HG03457 (cell line): ENCODE measurements at regions not wholly inside any gene's neighbourhood (a gene's known extent, or its start where the extent isn't known, plus 50 kb on each side); places are given as distances from the start of the nearest gene placed in this dataset.
"Not testable (repeated sequence)": the region's sequence is repeated elsewhere in the genome, so short reads cannot be mapped to it uniquely, and the experiment has no call there.

Experiments used
- ATAC-seq: cut with Tn5 transposase; IDR thresholded peaks from one replicate; pipeline ENCODE4 v1.9.1; 2021; ENCODE audit warnings: moderate number of reproducible peaks; ENCODE audit not compliant: unreplicated experiment

- no peak for ATAC-seq
These were observed 102.0 kb downstream of the CARTPT start for GRCh38 chr5:71821029-71821428.

DNA sequence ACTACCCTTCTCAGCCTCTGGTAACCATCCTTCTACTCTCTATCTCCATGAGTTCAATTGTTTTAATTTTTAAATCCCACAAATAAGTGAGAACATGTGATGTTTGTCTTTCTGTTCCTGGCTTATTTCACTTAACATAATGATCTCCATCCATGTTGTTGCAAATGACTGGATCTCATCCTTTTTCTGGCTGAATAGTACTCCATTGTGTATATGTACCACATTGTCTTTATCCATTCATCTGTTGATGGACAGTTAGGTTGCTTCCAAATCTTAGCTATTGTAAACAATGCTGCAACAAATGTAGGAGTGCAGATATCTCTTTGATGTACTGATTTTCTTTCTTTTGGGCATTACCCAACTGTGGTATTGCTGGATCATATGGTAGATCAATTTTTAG, 103.0 kb downstream of the CARTPT start:
- ATAC-seq: not testable (repeated sequence)

DNA sequence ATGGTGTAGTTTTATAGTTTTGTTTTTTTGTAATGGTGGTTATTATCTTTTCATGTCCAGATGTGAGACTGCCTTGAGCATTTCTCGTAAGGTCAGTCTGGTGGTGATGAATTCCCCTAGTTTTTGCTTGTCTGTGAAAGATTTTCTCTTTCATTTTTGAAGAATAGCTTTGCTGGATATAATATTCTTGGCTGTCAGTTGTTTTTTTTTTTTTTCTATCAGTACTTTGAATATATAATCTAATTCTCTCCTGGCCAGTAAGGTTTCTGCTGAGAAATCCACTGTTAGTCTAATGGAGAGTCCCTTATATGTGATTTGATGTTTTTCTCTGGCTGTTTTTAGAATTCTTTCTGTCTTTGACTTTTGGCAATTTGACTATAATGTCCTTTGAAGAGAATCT, 106.9 kb downstream of the CARTPT start:
- ATAC-seq: no peak

- no peak for ATAC-seq
These were observed 109.4 kb downstream of the CARTPT start for GRCh38 chr5:71828291-71829040.

DNA sequence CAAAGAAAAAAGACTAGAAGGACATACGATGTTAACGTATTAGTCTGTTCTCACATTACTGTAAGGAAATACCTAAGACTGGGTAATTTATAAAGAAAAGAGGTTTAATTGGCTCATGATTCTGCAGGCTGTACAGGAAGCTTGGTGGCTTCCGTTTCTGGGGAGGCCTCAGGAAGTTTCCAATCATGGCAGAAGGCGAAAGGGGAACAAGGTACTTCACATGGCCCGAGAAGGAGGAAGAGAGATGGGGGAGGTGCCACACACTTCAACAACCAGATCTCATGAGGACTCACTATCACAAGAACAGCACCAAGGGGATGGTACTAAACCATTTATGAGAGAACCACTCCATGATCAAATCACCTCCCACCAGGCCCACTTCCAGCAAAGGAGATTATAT, 110.1 kb downstream of the CARTPT start:
- no peak for ATAC-seq

DNA sequence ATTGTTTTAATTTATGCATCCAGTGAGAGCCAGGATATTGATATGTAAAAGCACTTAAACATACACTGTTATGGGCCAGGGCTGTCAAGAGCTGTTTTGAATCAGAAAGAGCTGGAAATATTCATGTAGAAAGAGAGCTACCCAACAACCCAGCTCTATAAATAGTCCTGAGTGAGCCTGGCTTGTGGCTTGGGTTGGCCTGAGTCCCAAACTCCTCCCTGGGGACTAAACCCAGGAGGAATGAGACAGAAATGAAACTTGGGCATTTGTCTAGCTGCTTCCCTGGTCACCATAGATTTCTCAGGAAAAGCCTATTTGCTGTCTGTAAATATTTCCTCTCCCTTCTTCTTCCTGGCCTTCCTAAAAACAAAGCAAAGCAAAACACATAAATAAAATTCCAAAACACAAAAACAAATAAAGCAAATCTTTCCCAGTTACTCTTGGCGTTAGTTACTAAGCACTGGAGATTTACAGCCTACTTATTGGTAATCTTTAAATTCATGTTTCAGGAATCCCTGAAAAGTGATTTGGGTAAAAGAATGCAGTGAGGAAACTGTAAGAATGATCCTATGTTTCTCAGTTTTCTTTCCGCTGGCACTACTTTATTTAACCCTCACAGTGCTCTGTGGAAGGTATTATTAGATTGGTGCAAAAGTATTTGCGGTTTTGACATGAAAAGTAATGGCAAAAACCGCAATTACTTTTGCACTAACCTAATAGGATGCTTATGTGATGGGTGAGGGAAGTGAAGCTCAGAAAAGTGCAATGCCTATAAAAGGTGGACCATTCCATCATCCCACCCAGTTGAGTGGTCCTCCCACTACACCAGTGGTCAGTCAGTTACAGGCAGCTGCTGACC, 111.8 kb downstream of the CARTPT start:
- ATAC-seq: no peak

DNA sequence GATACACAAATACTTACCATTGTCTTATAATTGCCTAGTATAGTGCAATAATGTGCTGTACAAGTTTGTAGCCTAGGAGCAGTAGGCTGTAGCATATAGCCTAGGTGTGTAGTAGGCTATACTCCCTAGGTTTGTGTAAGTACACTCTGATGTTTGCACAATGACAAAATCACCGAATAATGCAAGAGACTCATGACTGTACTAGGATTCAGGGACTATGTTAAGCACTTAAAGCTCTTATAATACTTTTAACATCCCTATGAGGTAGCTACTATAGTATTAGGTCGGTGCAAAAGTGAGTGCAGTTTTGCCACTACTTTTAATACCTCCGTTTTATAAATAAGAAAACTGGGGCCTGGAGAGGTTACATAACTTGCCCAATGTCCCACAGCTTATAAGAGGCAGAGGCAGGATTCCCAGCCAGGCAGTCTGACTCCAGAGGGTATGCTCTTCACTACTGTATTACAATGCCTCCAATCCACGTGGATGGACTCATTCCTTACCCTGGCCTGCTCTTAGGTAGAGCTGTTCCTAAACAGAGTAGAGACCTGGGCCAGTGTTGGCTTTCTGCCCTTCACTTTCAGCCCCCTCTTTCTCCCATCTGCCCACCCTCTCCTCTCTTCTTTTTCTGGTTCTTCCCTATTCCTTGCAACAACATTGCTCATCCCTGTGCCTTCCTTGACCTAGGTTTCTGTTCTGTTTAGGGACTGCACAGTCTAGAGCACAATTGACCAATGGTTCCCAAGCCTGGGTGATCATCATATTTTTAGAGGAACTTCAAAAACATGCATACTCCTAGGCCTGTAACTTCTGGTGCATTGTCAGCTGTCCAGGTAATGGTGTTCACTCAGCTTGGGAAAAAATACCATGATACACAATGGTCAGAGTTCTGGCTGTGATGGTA, 114.0 kb downstream of the CARTPT start:
- no peak for ATAC-seq

GRCh38 chr5:71834601-71835000, 115.5 kb downstream of the CARTPT start:
- no peak for ATAC-seq

DNA sequence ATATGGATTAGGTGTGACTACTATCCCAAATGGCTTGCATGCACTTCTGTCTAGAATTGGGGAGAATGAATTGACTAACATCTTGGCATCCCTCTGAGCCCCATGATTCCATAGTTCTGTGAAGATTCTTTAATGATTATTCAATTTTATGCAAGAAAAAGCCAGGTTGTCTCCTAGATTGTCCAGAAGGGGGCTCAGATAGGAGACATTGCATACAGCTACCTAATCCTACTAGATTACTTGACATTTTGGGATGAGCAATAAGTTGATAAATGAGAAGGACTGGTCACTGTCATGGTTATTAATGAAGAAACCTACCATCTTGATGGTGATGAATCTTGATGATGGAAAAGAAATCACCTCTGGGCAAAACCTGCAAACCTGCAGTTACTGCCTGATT, 117.0 kb downstream of the CARTPT start:
- ATAC-seq: no peak

DNA sequence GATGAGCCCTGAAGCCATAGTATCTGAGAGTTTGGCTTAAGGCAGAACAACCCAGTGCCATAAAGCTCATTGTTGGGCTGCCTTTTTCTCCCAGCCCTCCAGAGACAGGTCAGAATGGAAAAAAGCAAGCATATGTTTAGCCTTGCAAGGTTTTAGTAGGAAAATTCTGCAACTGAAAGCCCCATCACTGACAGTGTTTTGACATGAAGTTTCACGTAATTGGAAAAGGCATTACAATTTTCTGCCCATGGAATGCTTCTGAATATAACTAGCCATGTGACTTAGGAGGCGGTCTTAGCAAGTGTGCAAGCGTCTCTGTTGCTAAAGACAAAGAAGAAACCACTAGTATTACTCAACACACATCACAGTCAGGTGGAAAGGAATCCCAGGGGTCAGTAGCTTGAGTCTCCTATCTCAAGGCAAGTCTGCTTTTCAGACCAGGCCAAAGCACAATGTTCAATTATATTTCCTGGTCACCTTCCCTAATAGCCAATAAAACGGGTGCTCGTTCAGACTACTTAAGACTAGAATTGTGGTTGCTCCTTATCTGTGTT, 117.6 kb downstream of the CARTPT start:
- ATAC-seq: no peak

GRCh38 chr5:71838286-71838685, 119.2 kb downstream of the CARTPT start:
- no peak for ATAC-seq

DNA sequence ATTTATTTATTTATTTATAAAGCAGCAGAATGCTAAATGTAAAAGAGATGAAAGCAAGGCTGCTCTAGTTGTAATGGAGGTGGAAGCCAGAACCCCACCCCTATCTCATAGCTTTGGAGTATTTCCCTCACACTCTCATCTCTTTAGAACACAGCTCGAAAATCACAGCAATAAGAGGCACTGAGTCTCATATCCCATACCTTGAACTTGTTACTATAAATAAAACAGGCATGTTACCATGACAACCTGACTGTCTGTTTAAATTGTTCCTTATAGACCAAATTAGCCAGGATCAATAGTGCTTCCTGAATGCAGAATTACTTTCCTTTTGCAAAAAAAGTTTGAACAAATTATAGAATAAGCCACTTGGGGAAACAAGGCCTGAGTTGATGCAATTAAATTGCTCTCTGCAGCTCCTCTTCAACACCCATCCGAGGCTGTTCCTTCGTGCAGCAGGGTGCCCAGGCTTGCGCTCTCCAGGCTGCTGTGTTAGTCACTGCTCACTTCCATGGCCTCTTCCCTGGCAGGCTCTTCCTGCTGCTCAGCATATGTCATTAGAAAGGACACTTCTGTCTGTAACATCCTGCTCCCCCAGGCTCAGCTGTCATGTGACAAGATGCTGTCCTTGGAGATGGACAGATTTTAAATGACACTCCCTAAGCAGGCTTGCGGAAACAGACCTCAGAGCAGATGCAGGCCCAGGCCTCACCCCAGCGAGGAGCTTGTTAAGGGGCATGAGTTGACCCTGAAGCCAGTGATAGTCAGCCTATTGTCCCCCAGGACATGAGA, 120.2 kb downstream of the CARTPT start:
- ATAC-seq: no peak

GRCh38 chr5:71841107-71841506, 122.0 kb downstream of the CARTPT start:
- ATAC-seq: no peak

DNA sequence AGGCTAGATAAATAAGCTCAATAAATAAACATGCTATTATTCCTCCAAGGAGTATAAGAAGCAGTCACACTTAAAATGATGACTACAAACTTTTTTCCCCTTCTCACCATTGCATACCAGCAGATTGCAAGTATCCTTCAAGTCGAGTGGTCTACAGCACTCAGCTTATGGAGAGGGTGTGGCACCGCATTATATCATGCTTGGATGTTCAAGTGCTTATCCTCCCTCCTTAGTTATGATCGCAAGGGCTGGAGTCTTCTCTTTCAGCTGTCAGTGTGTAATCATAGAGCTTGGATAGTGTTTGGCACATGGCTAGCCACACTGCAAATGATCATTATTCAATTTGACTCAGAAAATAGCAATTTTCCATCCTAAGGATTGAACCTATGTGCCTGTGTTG, 124.0 kb downstream of the CARTPT start:
- ATAC-seq: no peak

- ATAC-seq: no peak
These were observed 125.8 kb downstream of the CARTPT start for GRCh38 chr5:71844862-71845261.

GRCh38 chr5:71859515-71859914, 140.4 kb downstream of the CARTPT start:
- no peak for ATAC-seq

- ATAC-seq: no peak
These were observed 141.0 kb downstream of the CARTPT start for GRCh38 chr5:71860048-71860447.

GRCh38 chr5:71861682-71862081, 142.6 kb downstream of the CARTPT start:
- no peak for ATAC-seq

- ATAC-seq: no peak
These were observed 143.0 kb downstream of the CARTPT start for GRCh38 chr5:71862087-71862486.

DNA sequence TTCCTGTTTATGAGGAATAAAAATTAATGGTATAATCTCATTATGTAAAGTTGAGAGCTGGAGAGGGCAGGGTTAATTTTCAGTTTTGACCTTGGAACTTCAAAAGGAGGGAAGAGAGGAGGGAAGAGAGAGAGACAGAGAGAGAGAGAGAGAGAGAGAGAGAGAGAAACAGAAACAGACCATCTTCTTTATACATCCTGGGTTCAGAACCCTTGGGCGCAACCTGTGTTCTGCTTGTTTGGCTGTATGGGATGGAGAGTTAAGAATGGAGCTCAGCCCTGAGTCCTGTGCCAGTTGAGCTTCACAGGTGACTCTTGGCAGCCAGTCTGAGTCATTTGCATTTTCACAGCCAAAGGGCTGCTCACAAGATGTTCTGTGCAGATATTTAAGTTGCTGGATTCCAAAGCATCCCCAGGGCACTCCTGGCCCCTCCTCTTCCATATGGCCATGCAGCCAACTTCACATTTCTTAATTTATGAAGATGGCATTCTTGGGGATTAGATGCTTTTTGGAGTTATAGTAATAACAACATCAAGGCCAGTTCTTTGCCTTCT, 143.5 kb downstream of the CARTPT start:
- no peak for ATAC-seq
